GM10266 (cell line): ENCODE measurements at regions not wholly inside any gene's neighbourhood (a gene's known extent, or its start where the extent isn't known, plus 50 kb on each side); places are given as distances from the start of the nearest gene placed in this dataset.
"Not testable (repeated sequence)": the region's sequence is repeated elsewhere in the genome, so short reads cannot be mapped to it uniquely, and the experiment has no call there.

ENCODE experiments used
- DNase-seq: peaks from one replicate; pipeline ENCODE4 v3.0.0; 2012; ENCODE audit errors: extremely low spot score
- TF ChIP-seq, protein P1 (sequence below): IDR thresholded peaks from 2 replicates; pipeline ENCODE4 v1.5.1; 2012; ENCODE audit warnings: mild to moderate bottlenecking, low read depth; ENCODE audit not compliant: control insufficient read depth, insufficient read depth; ENCODE audit errors: missing control alignments

DNA sequence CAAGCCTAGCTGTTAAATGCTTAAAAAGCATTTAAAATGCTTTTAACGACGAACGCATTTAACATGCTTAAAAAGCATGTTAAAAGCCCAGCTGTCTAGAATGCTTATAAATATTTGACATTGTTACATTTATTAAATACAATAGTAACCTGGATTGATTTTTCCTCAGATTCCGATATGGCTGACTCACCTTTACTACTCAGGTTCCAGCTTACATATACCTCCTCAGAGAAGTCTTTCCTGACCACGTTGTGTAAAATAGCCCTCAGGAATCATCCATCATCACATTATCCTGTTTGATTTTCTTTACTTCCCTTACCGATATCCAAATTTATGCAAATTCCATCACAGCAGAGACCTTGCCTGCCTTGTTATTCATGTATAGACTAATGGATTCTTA, 51.4 kb downstream of the SLC41A2 start:
- TF ChIP-seq, protein P1, sequence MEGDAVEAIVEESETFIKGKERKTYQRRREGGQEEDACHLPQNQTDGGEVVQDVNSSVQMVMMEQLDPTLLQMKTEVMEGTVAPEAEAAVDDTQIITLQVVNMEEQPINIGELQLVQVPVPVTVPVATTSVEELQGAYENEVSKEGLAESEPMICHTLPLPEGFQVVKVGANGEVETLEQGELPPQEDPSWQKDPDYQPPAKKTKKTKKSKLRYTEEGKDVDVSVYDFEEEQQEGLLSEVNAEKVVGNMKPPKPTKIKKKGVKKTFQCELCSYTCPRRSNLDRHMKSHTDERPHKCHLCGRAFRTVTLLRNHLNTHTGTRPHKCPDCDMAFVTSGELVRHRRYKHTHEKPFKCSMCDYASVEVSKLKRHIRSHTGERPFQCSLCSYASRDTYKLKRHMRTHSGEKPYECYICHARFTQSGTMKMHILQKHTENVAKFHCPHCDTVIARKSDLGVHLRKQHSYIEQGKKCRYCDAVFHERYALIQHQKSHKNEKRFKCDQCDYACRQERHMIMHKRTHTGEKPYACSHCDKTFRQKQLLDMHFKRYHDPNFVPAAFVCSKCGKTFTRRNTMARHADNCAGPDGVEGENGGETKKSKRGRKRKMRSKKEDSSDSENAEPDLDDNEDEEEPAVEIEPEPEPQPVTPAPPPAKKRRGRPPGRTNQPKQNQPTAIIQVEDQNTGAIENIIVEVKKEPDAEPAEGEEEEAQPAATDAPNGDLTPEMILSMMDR, result no peak
- DNase-seq, result no peak

DNA sequence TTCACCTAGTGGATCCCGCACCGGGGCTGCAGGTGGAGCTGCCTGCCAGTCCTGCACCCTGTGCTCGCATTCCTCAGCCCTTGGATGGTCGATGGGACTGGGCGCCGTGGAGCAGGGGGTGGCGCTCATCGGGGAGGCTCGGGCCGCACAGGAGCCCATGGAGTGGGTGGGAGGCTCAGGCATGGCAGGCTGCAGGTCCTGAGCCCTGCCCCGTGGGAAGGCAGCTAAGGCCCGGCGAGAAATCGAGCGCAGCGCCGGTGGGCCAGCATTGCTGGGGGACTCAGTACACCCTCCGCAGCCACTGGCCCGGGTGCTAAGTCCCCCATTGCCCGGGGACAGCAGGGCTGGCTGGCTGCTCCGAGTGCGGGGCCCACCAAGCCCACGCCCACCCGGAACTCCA, 52.6 kb downstream of the SLC41A2 start:
- DNase-seq, result not testable (repeated sequence)

- TF ChIP-seq, protein P1, result no peak
- DNase-seq, result no peak
Measured at GRCh38 chr12:104903648-104904423, 54.3 kb downstream of the SLC41A2 start.

- DNase-seq, result no peak
- TF ChIP-seq, protein P1, result no peak
Measured at GRCh38 chr12:104902125-104902524, 56.0 kb downstream of the SLC41A2 start.

- DNase-seq, result no peak
- TF ChIP-seq, protein P1, result no peak
Measured at GRCh38 chr12:104896710-104897109, 61.4 kb downstream of the SLC41A2 start.

- DNase-seq, result no peak
- TF ChIP-seq, protein P1, result no peak
Measured at GRCh38 chr12:104896146-104896545, 61.9 kb downstream of the SLC41A2 start.

- no peak for DNase-seq
- TF ChIP-seq, protein P1, result no peak
Measured at GRCh38 chr12:104895415-104895814, 62.7 kb downstream of the SLC41A2 start.
